ENCODE measurements at regions not wholly inside any gene's neighbourhood (a gene's known extent, or its start where the extent isn't known, plus 50 kb on each side); places are given as distances from the start of the nearest gene placed in this dataset.

DNA sequence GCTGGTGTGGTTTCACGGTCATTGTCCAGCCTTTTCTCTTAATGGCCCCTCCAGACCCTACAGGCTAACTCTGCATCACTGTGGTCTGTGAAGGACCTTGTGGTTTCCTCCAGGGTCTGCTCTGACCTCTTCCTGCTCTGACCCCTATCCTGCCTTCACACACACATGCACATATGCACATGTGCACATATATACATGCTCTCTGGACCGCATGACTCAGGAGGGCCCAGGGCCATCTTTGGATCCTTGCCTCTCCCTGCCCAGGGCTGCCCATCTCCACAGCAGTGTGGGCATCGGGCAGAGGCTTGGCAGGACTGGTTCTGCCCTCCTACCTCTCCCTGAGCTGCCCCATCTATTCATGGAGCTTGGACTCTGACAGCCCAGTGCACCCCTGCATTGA lies 510.9 kb downstream of the PTPRU start:
- peaks cover 25% of the 10 kb centered on the region for H3K27me3 Mint-ChIP-seq
- no peak for DNase-seq (ENCODE audit: low spot score, unreplicated experiment)
- no peaks in the 10 kb centered on the region for H3K4me1 Mint-ChIP-seq (ENCODE audit: low read depth)
- no peaks in the 10 kb centered on the region for H3K9me3 Mint-ChIP-seq (ENCODE audit: low read depth)
- H3K36me3 Mint-ChIP-seq (ENCODE audit: insufficient read depth), result no peaks in the 10 kb centered on the region
- H3K27ac Mint-ChIP-seq, result no peak overlapping the region
- TF ChIP-seq, protein P1, sequence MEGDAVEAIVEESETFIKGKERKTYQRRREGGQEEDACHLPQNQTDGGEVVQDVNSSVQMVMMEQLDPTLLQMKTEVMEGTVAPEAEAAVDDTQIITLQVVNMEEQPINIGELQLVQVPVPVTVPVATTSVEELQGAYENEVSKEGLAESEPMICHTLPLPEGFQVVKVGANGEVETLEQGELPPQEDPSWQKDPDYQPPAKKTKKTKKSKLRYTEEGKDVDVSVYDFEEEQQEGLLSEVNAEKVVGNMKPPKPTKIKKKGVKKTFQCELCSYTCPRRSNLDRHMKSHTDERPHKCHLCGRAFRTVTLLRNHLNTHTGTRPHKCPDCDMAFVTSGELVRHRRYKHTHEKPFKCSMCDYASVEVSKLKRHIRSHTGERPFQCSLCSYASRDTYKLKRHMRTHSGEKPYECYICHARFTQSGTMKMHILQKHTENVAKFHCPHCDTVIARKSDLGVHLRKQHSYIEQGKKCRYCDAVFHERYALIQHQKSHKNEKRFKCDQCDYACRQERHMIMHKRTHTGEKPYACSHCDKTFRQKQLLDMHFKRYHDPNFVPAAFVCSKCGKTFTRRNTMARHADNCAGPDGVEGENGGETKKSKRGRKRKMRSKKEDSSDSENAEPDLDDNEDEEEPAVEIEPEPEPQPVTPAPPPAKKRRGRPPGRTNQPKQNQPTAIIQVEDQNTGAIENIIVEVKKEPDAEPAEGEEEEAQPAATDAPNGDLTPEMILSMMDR (IDR thresholded peaks at IDR 0.05; ENCODE audit: unreplicated experiment), result no peak
- no peak overlapping the region for H3K4me3 Mint-ChIP-seq (ENCODE audit: low read depth)

- Mint-ChIP-seq H3K36me3 (ENCODE audit: insufficient read depth) (no peaks in the 10 kb centered on the region), H3K4me3 (ENCODE audit: low read depth) (no peak overlapping the region), H3K4me1 (ENCODE audit: low read depth) (no peaks in the 10 kb centered on the region), H3K9me3 (ENCODE audit: low read depth) (no peaks in the 10 kb centered on the region), H3K27ac (no peak overlapping the region), H3K27me3 (peaks cover 29% of the 10 kb centered on the region)
- TF ChIP-seq, protein P1 (IDR thresholded peaks at IDR 0.05; ENCODE audit: unreplicated experiment), result no peak
- DNase-seq (ENCODE audit: low spot score, unreplicated experiment), result no peak
These were observed 509.8 kb downstream of the PTPRU start for GRCh38 chr1:29746076-29746665.

GRCh38 chr1:29744684-29745490 lies 508.6 kb downstream of the PTPRU start:
- peaks cover 32% of the 10 kb centered on the region for H3K27me3 Mint-ChIP-seq

GRCh38 chr1:29743931-29744330 lies 507.6 kb downstream of the PTPRU start:
- Mint-ChIP-seq H3K9me3 (ENCODE audit: low read depth) (no peaks in the 10 kb centered on the region), H3K4me1 (ENCODE audit: low read depth) (no peaks in the 10 kb centered on the region), H3K27me3 (peaks cover 40% of the 10 kb centered on the region), H3K4me3 (ENCODE audit: low read depth) (no peak overlapping the region), H3K27ac (no peak overlapping the region), H3K36me3 (ENCODE audit: insufficient read depth) (no peaks in the 10 kb centered on the region)
- no peak for DNase-seq (ENCODE audit: low spot score, unreplicated experiment)
- TF ChIP-seq, protein P1 (IDR thresholded peaks at IDR 0.05; ENCODE audit: unreplicated experiment), result no peak

More at GRCh38 chr1:29744684-29745490, 508.6 kb downstream of the PTPRU start:
- no peaks in the 10 kb centered on the region for H3K4me1 Mint-ChIP-seq (ENCODE audit: low read depth)
- no peaks in the 10 kb centered on the region for H3K36me3 Mint-ChIP-seq (ENCODE audit: insufficient read depth)
- DNase-seq (ENCODE audit: low spot score, unreplicated experiment), result no peak
- no peaks in the 10 kb centered on the region for H3K9me3 Mint-ChIP-seq (ENCODE audit: low read depth)
- H3K4me3 Mint-ChIP-seq (ENCODE audit: low read depth), result no peak overlapping the region
- no peak overlapping the region for H3K27ac Mint-ChIP-seq
- TF ChIP-seq, protein P1 (IDR thresholded peaks at IDR 0.05; ENCODE audit: unreplicated experiment), result no peak

GRCh38 chr1:29743264-29743663 lies 506.9 kb downstream of the PTPRU start:
- no peak overlapping the region for H3K4me3 Mint-ChIP-seq (ENCODE audit: low read depth)
- no peaks in the 10 kb centered on the region for H3K36me3 Mint-ChIP-seq (ENCODE audit: insufficient read depth)
- DNase-seq (ENCODE audit: low spot score, unreplicated experiment), result no peak
- H3K4me1 Mint-ChIP-seq (ENCODE audit: low read depth), result no peaks in the 10 kb centered on the region
- TF ChIP-seq, protein P1 (IDR thresholded peaks at IDR 0.05; ENCODE audit: unreplicated experiment), result no peak
- H3K27me3 Mint-ChIP-seq, result peaks cover 41% of the 10 kb centered on the region
- no peak overlapping the region for H3K27ac Mint-ChIP-seq
- H3K9me3 Mint-ChIP-seq (ENCODE audit: low read depth), result no peaks in the 10 kb centered on the region

Measured in progenitor cell of endocrine pancreas (in vitro differentiated cells).